Astrocyte of the spinal cord (primary cell): ENCODE measurements at regions not wholly inside any gene's neighbourhood (a gene's known extent, or its start where the extent isn't known, plus 50 kb on each side); places are given as distances from the start of the nearest gene placed in this dataset.
"Not testable (repeated sequence)": the region's sequence is repeated elsewhere in the genome, so short reads cannot be mapped to it uniquely, and the experiment has no call there.

Source experiments
- DNase-seq: peaks from one replicate; pipeline ENCODE4 v3.0.0; 2011; ENCODE audit warnings: low read depth, low spot score
- H3K4me3 ChIP-seq: 2 replicates; pipeline ENCODE4 v1.5.1; 2011; ENCODE audit warnings: low read depth, mild to moderate bottlenecking, low read length, moderate library complexity
- in situ Hi-C: cut with HindIII; loops from 2 replicates; pipeline ENCODE4 v1.10.0; 2017; ENCODE audit warnings: low sequenced_read_pairs
- TF ChIP-seq, protein P1 (sequence below): IDR thresholded peaks from 2 replicates; pipeline ENCODE4 v1.5.1; 2012; ENCODE audit warnings: low read depth, mild to moderate bottlenecking, low read length, inconsistent platforms

GRCh38 chr5:12566441-12566840 lies 662.2 kb upstream of the CTNND2 start:
- H3K4me3 ChIP-seq: no peak overlapping the region
- in situ Hi-C loops: no loop called here
- DNase-seq: peak; percentile 32
- TF ChIP-seq, protein P1, sequence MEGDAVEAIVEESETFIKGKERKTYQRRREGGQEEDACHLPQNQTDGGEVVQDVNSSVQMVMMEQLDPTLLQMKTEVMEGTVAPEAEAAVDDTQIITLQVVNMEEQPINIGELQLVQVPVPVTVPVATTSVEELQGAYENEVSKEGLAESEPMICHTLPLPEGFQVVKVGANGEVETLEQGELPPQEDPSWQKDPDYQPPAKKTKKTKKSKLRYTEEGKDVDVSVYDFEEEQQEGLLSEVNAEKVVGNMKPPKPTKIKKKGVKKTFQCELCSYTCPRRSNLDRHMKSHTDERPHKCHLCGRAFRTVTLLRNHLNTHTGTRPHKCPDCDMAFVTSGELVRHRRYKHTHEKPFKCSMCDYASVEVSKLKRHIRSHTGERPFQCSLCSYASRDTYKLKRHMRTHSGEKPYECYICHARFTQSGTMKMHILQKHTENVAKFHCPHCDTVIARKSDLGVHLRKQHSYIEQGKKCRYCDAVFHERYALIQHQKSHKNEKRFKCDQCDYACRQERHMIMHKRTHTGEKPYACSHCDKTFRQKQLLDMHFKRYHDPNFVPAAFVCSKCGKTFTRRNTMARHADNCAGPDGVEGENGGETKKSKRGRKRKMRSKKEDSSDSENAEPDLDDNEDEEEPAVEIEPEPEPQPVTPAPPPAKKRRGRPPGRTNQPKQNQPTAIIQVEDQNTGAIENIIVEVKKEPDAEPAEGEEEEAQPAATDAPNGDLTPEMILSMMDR: no peak

DNA sequence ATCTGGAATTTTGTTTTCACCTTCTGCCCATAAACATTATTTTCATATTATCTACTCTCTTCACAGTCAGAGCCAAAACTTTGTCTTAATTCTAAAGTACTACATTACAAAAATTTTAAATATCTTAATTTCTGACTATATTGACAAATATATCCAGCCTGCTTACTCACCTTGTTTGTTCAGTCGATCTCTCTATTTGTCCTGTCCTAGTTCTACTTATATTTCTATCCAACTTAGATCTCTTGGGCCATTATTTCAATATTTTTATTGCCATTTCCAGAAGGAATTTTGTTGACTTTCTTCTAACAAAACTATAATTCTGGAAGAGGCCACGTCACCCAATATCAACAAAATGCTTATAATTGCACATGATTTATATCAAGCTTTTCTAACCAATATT lies 652.8 kb upstream of the CTNND2 start:
- in situ Hi-C loops: no loop called here
- DNase-seq: no peak
- H3K4me3 ChIP-seq: no peak overlapping the region
- TF ChIP-seq, protein P1: no peak

DNA sequence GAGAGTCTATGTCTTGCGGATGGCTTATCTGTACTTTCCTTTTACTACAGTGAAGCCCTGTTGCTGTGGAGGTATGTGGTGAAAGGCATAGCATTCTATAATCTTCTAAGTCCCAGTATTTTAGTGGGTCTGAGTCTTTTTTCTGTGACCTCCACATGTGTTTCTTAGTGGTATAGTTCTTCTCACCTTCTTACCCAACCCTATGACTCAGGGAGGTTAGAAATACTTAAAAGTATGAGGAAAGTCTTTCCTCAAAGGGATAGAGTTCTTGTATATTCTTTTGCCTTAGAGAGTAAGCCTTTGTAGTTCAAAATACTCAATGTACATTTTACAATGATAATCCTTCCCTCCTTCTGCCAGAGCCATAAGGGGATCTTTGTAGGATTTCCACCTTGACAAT lies 621.9 kb upstream of the CTNND2 start:
- in situ Hi-C loops: no loop called here
- DNase-seq: no peak
- no peak overlapping the region for H3K4me3 ChIP-seq
- TF ChIP-seq, protein P1: no peak

GRCh38 chr5:12522116-12522515 lies 617.9 kb upstream of the CTNND2 start:
- in situ Hi-C loops: no loop called here
- H3K4me3 ChIP-seq: no peak overlapping the region
- TF ChIP-seq, protein P1: no peak
- DNase-seq: peak; percentile 1

DNA sequence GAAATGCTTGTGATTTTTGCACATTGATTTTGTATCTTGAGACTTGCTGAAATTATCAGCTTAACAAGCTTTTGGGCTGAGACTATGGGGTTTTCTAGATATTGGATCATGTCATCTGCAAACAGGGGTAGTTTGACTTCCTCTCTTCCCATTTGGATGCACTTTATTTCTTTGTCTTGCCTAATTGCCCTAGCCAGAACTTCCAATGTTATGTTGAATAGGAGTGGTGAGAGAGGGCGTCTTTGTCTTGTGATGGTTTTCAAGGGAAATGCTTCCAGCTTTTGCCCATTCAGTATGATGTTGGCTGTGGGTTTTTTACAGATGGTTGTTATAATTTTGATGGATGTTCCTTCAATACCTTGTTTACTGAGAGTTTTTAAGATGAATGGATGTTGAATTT lies 600.7 kb upstream of the CTNND2 start:
- DNase-seq, H3K4me3 ChIP-seq, in situ Hi-C loops: not testable (repeated sequence)

GRCh38 chr5:12488161-12488560 lies 583.9 kb upstream of the CTNND2 start:
- no peak overlapping the region for H3K4me3 ChIP-seq
- TF ChIP-seq, protein P1: no peak
- DNase-seq: no peak
- in situ Hi-C loops: no loop called here

DNA sequence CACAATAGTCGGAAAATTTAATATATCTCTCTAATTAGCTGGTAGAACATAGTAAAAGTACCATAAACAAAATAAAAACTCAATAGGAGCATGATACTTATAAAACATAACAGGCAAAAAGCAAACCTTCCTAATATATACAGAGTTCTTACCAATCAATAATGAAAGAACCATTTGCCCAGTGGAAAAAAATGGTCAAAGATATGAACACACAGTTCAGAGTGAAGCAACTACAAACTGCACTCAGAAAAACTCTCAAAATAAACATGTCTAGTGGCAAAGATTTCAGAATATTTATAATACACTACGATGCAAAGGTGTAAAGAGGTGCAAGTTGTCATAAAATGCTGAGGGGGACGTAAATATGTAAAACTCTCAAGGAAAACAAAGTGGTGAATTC lies 576.2 kb upstream of the CTNND2 start:
- TF ChIP-seq, protein P1: no peak
- in situ Hi-C loops: no loop called here
- no peak for DNase-seq
- no peak overlapping the region for H3K4me3 ChIP-seq
